BLaER1 (cell line): ENCODE measurements at regions not wholly inside any gene's neighbourhood (a gene's known extent, or its start where the extent isn't known, plus 50 kb on each side); places are given as distances from the start of the nearest gene placed in this dataset.

Experiments used
- H3K27ac ChIP-seq: shearing (Covaris generic); formaldehyde crosslinking; 2 replicates; pipeline ENCODE4 v1.8.1; 2022
- H3K27me3 ChIP-seq: shearing (Covaris generic); formaldehyde crosslinking; 2 replicates; pipeline ENCODE4 v1.8.1; 2022
- H3K36me3 ChIP-seq: shearing (Covaris generic); formaldehyde crosslinking; 2 replicates; pipeline ENCODE4 v1.8.1; 2022
- H3K4me1 ChIP-seq: shearing (Covaris generic); formaldehyde crosslinking; 2 replicates; pipeline ENCODE4 v1.8.1; 2022
- H3K4me2 ChIP-seq: shearing (Covaris generic); formaldehyde crosslinking; 2 replicates; pipeline ENCODE4 v1.8.1; 2022
- H3K4me3 ChIP-seq: shearing (Covaris generic); formaldehyde crosslinking; 2 replicates; pipeline ENCODE4 v1.8.1; 2022
- H3K9ac ChIP-seq: shearing (Covaris generic); formaldehyde crosslinking; 2 replicates; pipeline ENCODE4 v1.8.1; 2022
- H3K9me3 ChIP-seq: shearing (Covaris generic); formaldehyde crosslinking; 2 replicates; pipeline ENCODE4 v1.8.1; 2022
- H4K20me1 ChIP-seq: shearing (Covaris generic); formaldehyde crosslinking; 2 replicates; pipeline ENCODE4 v1.8.1; 2022
- Cebpa-rat ChIP-seq: shearing (Covaris generic); IDR thresholded peaks from 2 replicates; pipeline ENCODE4 v1.8.1; 2022

DNA sequence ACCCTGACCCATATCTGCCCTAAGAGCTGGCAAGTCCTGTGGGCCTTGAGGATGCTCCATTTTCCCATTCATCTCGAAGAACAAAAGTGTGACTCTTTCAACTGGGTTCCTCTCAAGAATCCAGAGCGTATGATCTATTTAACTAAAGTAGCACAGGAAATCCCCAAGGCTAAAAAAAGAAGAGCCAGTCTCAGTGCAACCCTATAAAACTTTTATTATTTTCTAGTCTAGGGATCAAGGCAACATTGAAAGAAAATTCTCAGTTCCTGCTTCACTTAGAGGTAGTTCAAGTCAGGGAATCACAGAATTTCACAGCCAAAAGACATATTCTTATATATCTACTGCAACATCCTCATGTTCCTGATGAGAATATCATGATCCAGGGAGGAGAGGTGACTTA is 51.6 kb upstream of the GRM7 start:
- H3K9me3 ChIP-seq: no peaks in the 10 kb centered on the region; the same call in 1 of the 2 replicates
- H3K4me3 ChIP-seq: no peak overlapping the region
- TF ChIP-seq Cebpa-rat: no peak
- H4K20me1 ChIP-seq: no peaks in the 10 kb centered on the region
- no peaks in the 10 kb centered on the region for H3K27me3 ChIP-seq
- no peak overlapping the region for H3K9ac ChIP-seq
- no peak overlapping the region for H3K27ac ChIP-seq
- peak overlapping the region; percentile 53 for H3K4me2 ChIP-seq
- no peaks in the 10 kb centered on the region for H3K36me3 ChIP-seq
- peaks cover 30% of the 10 kb centered on the region for H3K4me1 ChIP-seq
